ENCODE measurements at regions not wholly inside any gene's neighbourhood (a gene's known extent, or its start where the extent isn't known, plus 50 kb on each side); places are given as distances from the start of the nearest gene placed in this dataset.
"Not testable (repeated sequence)": the region's sequence is repeated elsewhere in the genome, so short reads cannot be mapped to it uniquely, and the experiment has no call there.

DNA sequence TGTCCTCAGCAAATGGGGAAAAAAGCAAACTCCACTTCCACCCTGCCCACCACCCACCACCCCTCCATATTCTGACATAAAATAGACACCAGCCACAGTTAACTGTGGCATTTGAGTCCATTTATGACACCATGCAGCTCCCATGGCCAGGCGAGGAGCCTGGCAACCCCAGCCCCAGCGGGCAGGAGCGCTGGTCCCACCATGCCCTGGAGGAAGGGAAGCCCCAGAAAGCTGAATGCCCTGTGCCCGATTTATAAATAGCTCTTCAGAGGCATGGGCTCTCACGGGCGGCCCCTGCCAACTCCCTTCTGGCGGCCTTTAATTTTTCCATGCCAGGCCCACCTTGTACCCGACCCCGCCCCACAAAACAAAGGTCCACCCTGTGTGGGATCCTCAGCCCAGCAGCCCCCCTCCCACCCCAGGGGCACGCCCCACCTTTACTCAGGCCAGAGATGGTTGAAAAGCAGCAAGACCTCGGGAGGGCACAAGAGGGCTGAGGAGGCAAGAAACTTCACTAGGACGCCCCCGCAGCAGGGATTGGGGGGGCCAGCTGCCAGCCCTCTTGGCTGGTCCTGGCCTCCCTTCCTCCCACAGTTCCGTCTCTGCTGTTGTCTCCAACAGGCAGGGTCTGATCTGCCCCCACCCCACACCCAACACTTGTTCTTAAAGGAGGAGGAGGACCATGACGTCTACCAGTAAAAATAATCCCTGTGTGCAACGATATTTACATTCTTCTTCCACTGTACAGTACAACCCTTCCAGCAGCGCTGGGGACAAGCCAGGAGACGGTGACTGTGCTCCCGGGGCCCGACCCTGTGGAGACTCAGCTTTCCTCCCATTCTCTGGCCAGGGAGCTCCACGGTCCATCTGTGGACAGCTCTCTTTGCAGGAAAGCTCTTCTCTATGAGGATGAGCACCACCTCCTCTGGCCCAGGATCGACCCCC, 115.6 kb upstream of the CDYL start:
- TF ChIP-seq POLR2AphosphoS5 (IDR thresholded peaks at IDR 0.05), result no peak
- TF ChIP-seq EP300 (IDR thresholded peaks at IDR 0.05), result no peak
- TF ChIP-seq, protein P1, sequence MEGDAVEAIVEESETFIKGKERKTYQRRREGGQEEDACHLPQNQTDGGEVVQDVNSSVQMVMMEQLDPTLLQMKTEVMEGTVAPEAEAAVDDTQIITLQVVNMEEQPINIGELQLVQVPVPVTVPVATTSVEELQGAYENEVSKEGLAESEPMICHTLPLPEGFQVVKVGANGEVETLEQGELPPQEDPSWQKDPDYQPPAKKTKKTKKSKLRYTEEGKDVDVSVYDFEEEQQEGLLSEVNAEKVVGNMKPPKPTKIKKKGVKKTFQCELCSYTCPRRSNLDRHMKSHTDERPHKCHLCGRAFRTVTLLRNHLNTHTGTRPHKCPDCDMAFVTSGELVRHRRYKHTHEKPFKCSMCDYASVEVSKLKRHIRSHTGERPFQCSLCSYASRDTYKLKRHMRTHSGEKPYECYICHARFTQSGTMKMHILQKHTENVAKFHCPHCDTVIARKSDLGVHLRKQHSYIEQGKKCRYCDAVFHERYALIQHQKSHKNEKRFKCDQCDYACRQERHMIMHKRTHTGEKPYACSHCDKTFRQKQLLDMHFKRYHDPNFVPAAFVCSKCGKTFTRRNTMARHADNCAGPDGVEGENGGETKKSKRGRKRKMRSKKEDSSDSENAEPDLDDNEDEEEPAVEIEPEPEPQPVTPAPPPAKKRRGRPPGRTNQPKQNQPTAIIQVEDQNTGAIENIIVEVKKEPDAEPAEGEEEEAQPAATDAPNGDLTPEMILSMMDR (IDR thresholded peaks at IDR 0.05), result no peak
- no peak for TF ChIP-seq POLR2A (IDR thresholded peaks at IDR 0.05; ENCODE audit: low read depth)
- intact Hi-C loops (cut with DNase I), result no loop called here
- Histone ChIP-seq H3K9me3 (no peaks in the 10 kb centered on the region), H3K27me3 (no peaks in the 10 kb centered on the region), H3K27ac (replicated peaks in 1 of 4) (no peak overlapping the region), H3K36me3 (no peaks in the 10 kb centered on the region), H3K4me3 (no peak overlapping the region), H3K4me1 (peaks cover 0 to 8% (median 7%) of the 10 kb centered on the region in 4 donors)
- no peak for DNase-seq (ENCODE audit: extremely low spot score)
- WGBS, result 78% methylated on average over 21 of the region's 22 CpGs

DNA sequence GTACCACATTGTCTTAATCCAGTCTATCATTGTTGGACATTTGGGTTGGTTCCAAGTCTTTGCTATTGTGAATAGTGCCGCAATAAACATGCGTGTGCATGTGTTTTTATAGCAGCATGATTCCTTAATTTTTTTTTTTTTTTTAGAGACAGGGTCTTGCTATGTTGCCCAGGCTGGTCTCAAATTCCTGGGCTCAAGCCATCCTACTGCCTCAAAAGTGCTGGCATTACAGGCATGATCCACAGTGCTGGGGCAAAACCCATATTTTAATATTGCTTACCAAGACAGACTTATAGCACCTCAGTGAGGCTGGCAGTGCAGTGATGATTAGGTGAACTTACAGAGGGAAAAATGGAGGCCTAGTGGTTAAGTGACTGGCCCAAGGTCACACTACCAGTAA, 116.5 kb upstream of the CDYL start:
- 100% methylated on average over 2 of the region's 2 CpGs for WGBS
- intact Hi-C loops (cut with DNase I); H3K27ac ChIP-seq (replicated peaks in 1 of 4); H3K4me1 ChIP-seq; H3K36me3 ChIP-seq; H3K4me3 ChIP-seq; H3K27me3 ChIP-seq; H3K9me3 ChIP-seq; DNase-seq (ENCODE audit: extremely low spot score): not testable (repeated sequence)

DNA sequence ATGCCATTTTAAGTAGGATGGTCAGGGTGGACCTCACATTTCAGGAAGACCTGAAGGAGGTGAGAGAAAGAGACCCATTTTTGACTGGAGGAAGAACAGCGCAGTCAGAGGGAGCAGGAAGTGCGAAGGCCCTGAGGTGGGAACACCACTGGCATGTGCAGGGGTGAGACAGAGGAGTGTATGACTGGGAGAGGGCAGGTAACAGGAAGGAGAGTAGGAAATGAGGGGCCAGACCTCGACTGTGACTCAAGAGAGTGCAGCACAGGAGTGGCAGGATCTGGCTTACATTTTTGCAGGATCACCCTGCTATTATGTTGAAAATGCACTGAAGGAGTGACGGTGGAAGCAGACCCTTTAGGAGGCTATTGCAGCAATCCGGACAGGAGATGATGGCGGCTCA, 117.7 kb upstream of the CDYL start:
- H3K4me1 ChIP-seq, result peaks cover 0 to 8% (median 7%) of the 10 kb centered on the region in 4 donors
- TF ChIP-seq EP300 (IDR thresholded peaks at IDR 0.05) (no peak), POLR2AphosphoS5 (IDR thresholded peaks at IDR 0.05) (no peak), POLR2A (IDR thresholded peaks at IDR 0.05; ENCODE audit: low read depth) (no peak)
- TF ChIP-seq, protein P1 (IDR thresholded peaks at IDR 0.05), result no peak
- DNase-seq (ENCODE audit: extremely low spot score), result peak; percentile 81
- intact Hi-C loops (cut with DNase I), result no loop called here
- H3K36me3 ChIP-seq, result no peaks in the 10 kb centered on the region
- no peaks in the 10 kb centered on the region for H3K9me3 ChIP-seq
- no peaks in the 10 kb centered on the region for H3K27me3 ChIP-seq
- no peak overlapping the region for H3K4me3 ChIP-seq
- WGBS, result 74% methylated on average over 6 of the region's 6 CpGs
- no peak overlapping the region for H3K27ac ChIP-seq (replicated peaks in 1 of 4)

DNA sequence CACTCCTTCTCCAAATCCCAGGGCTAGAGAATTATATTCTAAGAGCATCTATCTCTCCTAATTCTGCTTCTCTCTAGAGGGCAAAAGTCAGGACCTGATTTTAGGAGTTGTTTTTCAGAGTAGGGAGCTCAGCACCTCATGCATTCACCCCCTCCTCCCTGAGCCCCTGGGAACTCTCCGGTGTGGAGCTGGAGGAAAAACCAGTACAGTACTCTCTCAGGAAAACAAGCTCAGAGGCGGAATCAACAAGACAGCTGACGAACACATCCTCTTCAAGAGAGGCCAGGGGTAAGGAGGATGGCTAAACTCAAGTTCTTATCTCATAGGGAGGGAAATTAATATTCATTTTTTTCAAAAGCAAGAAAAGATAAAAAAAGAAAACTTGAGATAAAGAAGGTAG, 120.1 kb upstream of the CDYL start:
- H3K9me3 ChIP-seq, result peaks cover 0 to 5% (median 0%) of the 10 kb centered on the region in 4 donors
- no peak overlapping the region for H3K4me3 ChIP-seq
- TF ChIP-seq, protein P1 (IDR thresholded peaks at IDR 0.05), result no peak
- TF ChIP-seq POLR2A (IDR thresholded peaks at IDR 0.05; ENCODE audit: low read depth), result no peak
- no peak for TF ChIP-seq POLR2AphosphoS5 (IDR thresholded peaks at IDR 0.05)
- no peak for TF ChIP-seq EP300 (IDR thresholded peaks at IDR 0.05)
- intact Hi-C loops (cut with DNase I), result no loop called here
- WGBS, result 65% methylated on average over 3 of the region's 3 CpGs
- peak; percentile 21 for DNase-seq (ENCODE audit: extremely low spot score)
- no peak overlapping the region for H3K27ac ChIP-seq (replicated peaks in 1 of 4)
- peaks cover 0 to 8% (median 7%) of the 10 kb centered on the region in 4 donors for H3K4me1 ChIP-seq
- H3K27me3 ChIP-seq, result no peaks in the 10 kb centered on the region
- no peaks in the 10 kb centered on the region for H3K36me3 ChIP-seq

DNA sequence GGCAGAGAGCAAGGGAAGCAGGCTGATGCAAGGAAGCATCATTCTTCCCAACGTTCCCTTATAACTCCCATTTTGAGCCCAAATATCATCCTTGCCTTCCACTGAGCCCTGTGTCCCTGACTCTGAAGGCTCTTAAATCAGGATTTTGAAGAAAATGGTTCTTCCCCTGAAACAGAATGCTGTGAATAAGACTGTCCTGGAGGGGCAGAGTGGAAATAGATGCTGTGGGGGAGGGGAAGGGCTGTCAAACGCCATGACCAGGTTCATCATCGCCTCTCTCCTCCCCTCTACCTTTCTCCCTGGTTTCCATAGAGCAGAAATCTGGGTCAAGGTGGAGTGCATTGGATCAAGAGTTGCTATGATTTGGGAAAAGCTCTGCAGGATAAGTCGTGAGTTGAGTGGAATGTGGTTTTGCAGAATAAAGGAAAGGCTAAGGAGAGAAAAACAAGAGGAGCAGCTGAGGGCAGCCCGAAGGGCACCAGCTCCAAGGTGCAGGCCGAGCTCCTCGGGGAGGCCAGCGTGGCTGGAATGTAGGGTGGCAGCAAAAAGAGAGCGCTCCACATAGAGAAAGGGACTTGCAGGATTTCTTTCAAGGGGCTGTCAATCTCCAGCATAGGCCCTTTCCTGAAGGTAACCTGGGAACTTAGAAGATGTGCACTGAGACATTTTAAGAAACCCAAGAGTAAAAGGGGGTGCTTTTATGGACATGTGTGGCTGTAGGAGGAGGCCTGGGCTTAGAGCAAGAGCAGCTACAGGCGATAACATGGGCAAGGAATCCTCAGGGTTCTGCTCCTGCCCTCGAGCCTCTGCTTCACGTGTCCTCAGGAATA, 120.8 kb upstream of the CDYL start:
- 70% methylated on average over 12 of the region's 12 CpGs for WGBS
- Histone ChIP-seq H3K4me1 (peaks cover 0 to 3% (median 2%) of the 10 kb centered on the region in 4 donors), H3K36me3 (no peaks in the 10 kb centered on the region), H3K9me3 (peaks cover 0 to 5% (median 0%) of the 10 kb centered on the region in 4 donors), H3K4me3 (no peak overlapping the region), H3K27ac (replicated peaks in 1 of 4) (no peak overlapping the region), H3K27me3 (no peaks in the 10 kb centered on the region)
- TF ChIP-seq POLR2AphosphoS5 (IDR thresholded peaks at IDR 0.05) (no peak), EP300 (IDR thresholded peaks at IDR 0.05) (no peak), POLR2A (IDR thresholded peaks at IDR 0.05; ENCODE audit: low read depth) (no peak)
- TF ChIP-seq, protein P1 (IDR thresholded peaks at IDR 0.05), result no peak
- peak; percentile 84 for DNase-seq (ENCODE audit: extremely low spot score)
- intact Hi-C loops (cut with DNase I), result no loop called here
